ENCODE measurements at regions not wholly inside any gene's neighbourhood (a gene's known extent, or its start where the extent isn't known, plus 50 kb on each side); places are given as distances from the start of the nearest gene placed in this dataset.

DNA sequence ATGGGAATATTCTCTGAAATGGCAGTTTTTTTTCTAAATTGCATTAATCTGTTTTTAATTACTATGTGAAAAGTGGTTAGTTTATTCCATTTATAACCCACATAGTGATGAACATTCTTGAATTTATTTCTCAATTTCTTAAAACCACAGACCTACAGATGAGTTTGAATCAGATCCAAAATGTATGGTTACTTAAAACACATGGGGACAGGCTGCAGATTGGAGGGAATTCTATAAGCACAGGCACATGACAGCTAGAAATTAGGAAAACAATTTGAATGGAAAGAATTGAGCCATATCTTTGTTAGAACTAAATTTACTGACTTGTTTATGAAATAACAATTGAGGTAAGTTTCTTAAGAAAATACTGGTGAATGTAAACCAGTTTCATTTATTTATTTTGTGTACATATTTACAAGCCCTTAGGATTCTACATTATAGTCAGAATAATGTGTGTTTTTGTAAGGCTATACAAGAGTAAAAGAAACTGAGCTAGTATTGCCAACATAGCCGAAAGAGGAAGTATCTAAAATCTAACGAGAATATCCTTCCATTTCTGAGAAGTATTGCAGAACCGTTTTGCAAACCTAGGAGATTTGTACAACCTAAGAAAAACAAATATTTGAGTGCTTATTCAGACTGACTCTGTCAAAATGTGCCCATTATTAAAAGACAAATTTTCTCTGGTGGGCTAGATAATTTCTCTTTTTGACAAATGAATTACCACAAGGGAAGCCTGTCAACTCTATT, 434.3 kb upstream of the SEMA3D start:
- ChIA-PET POLR2A (no interaction called here), CTCF (no interaction called here)
- Mint-ChIP-seq H3K27ac (ENCODE audit: unreplicated experiment) (no peak overlapping the region), H3K36me3 (ENCODE audit: insufficient read depth, unreplicated experiment) (no peaks in the 10 kb centered on the region), H3K27me3 (ENCODE audit: insufficient read depth, unreplicated experiment) (no peaks in the 10 kb centered on the region), H3K4me3 (ENCODE audit: unreplicated experiment) (no peak overlapping the region), H3K9me3 (ENCODE audit: unreplicated experiment) (no peaks in the 10 kb centered on the region), H3K4me1 (ENCODE audit: low read depth, unreplicated experiment) (no peaks in the 10 kb centered on the region)
- Histone ChIP-seq H3K27me3 (replicated peaks; ENCODE audit: control insufficient read depth, insufficient read depth, low read length) (no peaks in the 10 kb centered on the region), H3K9me3 (no peaks in the 10 kb centered on the region), H3K4me3 (ENCODE audit: low read depth, low read length) (no peak overlapping the region), H3K4me1 (no peaks in the 10 kb centered on the region), H3K36me3 (ENCODE audit: control insufficient read depth, insufficient read depth, low read length) (no peaks in the 10 kb centered on the region)
- TF ChIP-seq, protein P1, sequence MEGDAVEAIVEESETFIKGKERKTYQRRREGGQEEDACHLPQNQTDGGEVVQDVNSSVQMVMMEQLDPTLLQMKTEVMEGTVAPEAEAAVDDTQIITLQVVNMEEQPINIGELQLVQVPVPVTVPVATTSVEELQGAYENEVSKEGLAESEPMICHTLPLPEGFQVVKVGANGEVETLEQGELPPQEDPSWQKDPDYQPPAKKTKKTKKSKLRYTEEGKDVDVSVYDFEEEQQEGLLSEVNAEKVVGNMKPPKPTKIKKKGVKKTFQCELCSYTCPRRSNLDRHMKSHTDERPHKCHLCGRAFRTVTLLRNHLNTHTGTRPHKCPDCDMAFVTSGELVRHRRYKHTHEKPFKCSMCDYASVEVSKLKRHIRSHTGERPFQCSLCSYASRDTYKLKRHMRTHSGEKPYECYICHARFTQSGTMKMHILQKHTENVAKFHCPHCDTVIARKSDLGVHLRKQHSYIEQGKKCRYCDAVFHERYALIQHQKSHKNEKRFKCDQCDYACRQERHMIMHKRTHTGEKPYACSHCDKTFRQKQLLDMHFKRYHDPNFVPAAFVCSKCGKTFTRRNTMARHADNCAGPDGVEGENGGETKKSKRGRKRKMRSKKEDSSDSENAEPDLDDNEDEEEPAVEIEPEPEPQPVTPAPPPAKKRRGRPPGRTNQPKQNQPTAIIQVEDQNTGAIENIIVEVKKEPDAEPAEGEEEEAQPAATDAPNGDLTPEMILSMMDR (IDR thresholded peaks at IDR 0.05; ENCODE audit: insufficient read depth in 1 of 2, low read depth in 1 of 2, low read length in 1 of 2, severe bottlenecking in 1 of 2, unreplicated experiment in 1 of 2) = no peak
- BruUV-seq (replicated peaks) = no TSS peak
- intact Hi-C loops (cut with micrococcal nuclease; ENCODE audit: unreplicated experiment) = no loop called here
- no peak for DNase-seq

DNA sequence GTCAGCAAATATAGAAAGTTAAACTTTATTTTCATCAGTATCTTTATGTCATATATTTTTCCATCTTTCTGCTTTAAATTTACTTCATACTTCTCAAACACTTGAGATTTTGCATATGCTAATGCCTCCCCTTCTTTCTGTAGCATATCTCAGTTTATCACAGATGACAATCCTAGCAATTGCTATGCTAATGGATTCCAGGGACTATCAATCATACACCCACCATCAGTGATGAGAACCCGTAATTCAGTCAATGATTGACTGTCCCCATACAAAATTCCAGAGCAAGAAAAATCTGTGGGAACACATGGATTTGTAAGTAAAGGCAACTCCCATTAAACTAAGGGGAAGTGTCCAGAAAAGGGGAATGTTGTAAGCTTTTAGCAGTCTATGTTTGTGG, 432.4 kb upstream of the SEMA3D start:
- Histone ChIP-seq H3K36me3 (ENCODE audit: control insufficient read depth, insufficient read depth, low read length) (no peaks in the 10 kb centered on the region), H3K27me3 (replicated peaks; ENCODE audit: control insufficient read depth, insufficient read depth, low read length) (no peaks in the 10 kb centered on the region; the same call in 1 of the 2 replicates), H3K9me3 (no peaks in the 10 kb centered on the region), H3K4me3 (ENCODE audit: low read depth, low read length) (no peak overlapping the region), H3K4me1 (no peaks in the 10 kb centered on the region)
- CTCF ChIA-PET = no interaction called here
- H3K36me3 Mint-ChIP-seq (ENCODE audit: insufficient read depth, unreplicated experiment) = no peaks in the 10 kb centered on the region
- H3K4me1 Mint-ChIP-seq (ENCODE audit: low read depth, unreplicated experiment) = no peaks in the 10 kb centered on the region
- POLR2A ChIA-PET = no interaction called here
- DNase-seq = no peak
- intact Hi-C loops (cut with micrococcal nuclease; ENCODE audit: unreplicated experiment) = no loop called here
- peaks cover 8% of the 10 kb centered on the region for H3K9me3 Mint-ChIP-seq (ENCODE audit: unreplicated experiment)
- no TSS peak for BruUV-seq (replicated peaks)
- no peak overlapping the region for H3K27ac Mint-ChIP-seq (ENCODE audit: unreplicated experiment)
- H3K27me3 Mint-ChIP-seq (ENCODE audit: insufficient read depth, unreplicated experiment) = no peaks in the 10 kb centered on the region
- H3K4me3 Mint-ChIP-seq (ENCODE audit: unreplicated experiment) = no peak overlapping the region
- TF ChIP-seq, protein P1 (IDR thresholded peaks at IDR 0.05; ENCODE audit: insufficient read depth in 1 of 2, low read depth in 1 of 2, low read length in 1 of 2, severe bottlenecking in 1 of 2, unreplicated experiment in 1 of 2) = no peak

DNA sequence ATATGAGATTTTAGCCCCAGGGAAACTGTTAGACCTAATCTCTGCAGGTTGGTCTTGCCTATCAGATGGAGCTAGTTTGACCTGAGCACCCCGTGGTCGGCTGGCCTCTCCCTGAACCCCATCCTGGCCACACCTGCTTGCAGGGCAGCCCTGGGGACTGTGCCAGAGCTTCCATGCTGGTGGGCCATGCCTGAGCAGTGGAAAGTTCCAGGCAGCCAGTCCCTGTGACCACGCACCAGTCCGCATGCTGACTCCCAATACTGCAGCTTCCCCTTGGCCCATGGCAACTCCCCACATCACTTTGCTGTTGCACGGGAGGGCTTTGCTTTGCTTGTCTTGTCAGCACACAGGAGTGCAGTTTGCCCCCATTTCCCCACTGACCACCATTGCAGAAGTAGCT, 427.8 kb upstream of the SEMA3D start:
- ChIA-PET POLR2A (no interaction called here), CTCF (no interaction called here)
- Mint-ChIP-seq H3K27ac (ENCODE audit: unreplicated experiment) (no peak overlapping the region), H3K4me3 (ENCODE audit: unreplicated experiment) (no peak overlapping the region), H3K4me1 (ENCODE audit: low read depth, unreplicated experiment) (peaks cover 18% of the 10 kb centered on the region), H3K36me3 (ENCODE audit: insufficient read depth, unreplicated experiment) (no peaks in the 10 kb centered on the region), H3K9me3 (ENCODE audit: unreplicated experiment) (peaks cover 19% of the 10 kb centered on the region), H3K27me3 (ENCODE audit: insufficient read depth, unreplicated experiment) (peaks cover 2% of the 10 kb centered on the region)
- H3K36me3 ChIP-seq (ENCODE audit: control insufficient read depth, insufficient read depth, low read length) = no peaks in the 10 kb centered on the region
- intact Hi-C loops (cut with micrococcal nuclease; ENCODE audit: unreplicated experiment) = no loop called here
- no TSS peak for BruUV-seq (replicated peaks)
- no peak overlapping the region for H3K4me3 ChIP-seq (ENCODE audit: low read depth, low read length)
- H3K9me3 ChIP-seq = 0 out of 2 replicates have a peak, but pooled peaks cover 3% of the 10 kb centered on the region
- DNase-seq = no peak
- 0 out of 2 replicates have a peak, but pooled peaks cover 8% of the 10 kb centered on the region for H3K4me1 ChIP-seq
- H3K27me3 ChIP-seq (replicated peaks; ENCODE audit: control insufficient read depth, insufficient read depth, low read length) = no peaks in the 10 kb centered on the region; the same call in 1 of the 2 replicates
- TF ChIP-seq, protein P1 (IDR thresholded peaks at IDR 0.05; ENCODE audit: insufficient read depth in 1 of 2, low read depth in 1 of 2, low read length in 1 of 2, severe bottlenecking in 1 of 2, unreplicated experiment in 1 of 2) = no peak

All from Caco-2 (cell line).